K562 (cell line): ENCODE measurements at regions not wholly inside any gene's neighbourhood (a gene's known extent, or its start where the extent isn't known, plus 50 kb on each side); places are given as distances from the start of the nearest gene placed in this dataset.
A peak's percentile ranks its signal among the peaks of the same experiment; 100 is the strongest.

ENCODE experiments used
- ATAC-seq: fragments of 200-7000 bp; cut with Tn5 transposase; 3 replicates; pipeline ENCODE4 v1.9.1; 2020; ENCODE audit warnings: moderate library complexity
- BruUV-seq: library from RNA; stranded (reverse); fragments of 400-500 nt; replicated peaks from 2 replicates; lab custom pipeline; 2021; lab: Mats Ljungman, UMichigan
- CTCF ChIA-PET: fragments of 300-600 bp; formaldehyde crosslinking; extraction: SDS; loops from one replicate; lab custom pipeline; 2021; ENCODE audit warnings: low intra/inter-chr PET ratio; lab: Yijun Ruan, JAX
- POLR2A ChIA-PET: fragments of 300-600, 350-650 bp; sonication (Branson Sonifier 250); formaldehyde crosslinking; extraction: SDS; loops from one replicate; lab custom pipeline; 2021; ENCODE audit warnings: antibody characterized with exemption, inconsistent platforms; lab: Yijun Ruan, JAX
- DNase-seq, 4 experiments: peaks; one replicate each; pipeline versions ENCODE4 v3.0.0 to v3.0.0-alpha.2; 2011 to 2018; ENCODE audit warnings: low spot score in 3 of 4, mixed read lengths in 3 of 4; ENCODE audit errors: extremely low read depth in 1 of 4
- FAIRE-seq: peaks from 2 replicates; lab custom pipeline; 2011; peaks lifted over from hg19 to GRCh38; lab: Jason Lieb, UNC
- H2AFZ ChIP-seq: 2 replicates; pipeline ENCODE4 v1.6.0; 2011; ENCODE audit warnings: low read depth, low read length, control low read depth, inconsistent platforms
- H3K27ac ChIP-seq: fragments of 200-600 bp; 3 replicates; pipeline ENCODE4 v1.8.0; 2011; ENCODE audit warnings: low read depth, mild to moderate bottlenecking, control low read depth, inconsistent platforms, low read length, moderate library complexity, mixed read lengths; ENCODE audit errors: extremely low read depth
- H3K27me3 ChIP-seq, 2 experiments: fragments of 300-600 bp in 1 of 2; 2 replicates in 1 of 2; 3 replicates in 1 of 2; pipeline versions ENCODE4 v1.6.0 to v1.8.0; 2011; ENCODE audit warnings: inconsistent platforms in 2 of 2, low read length in 2 of 2, mild to moderate bottlenecking in 1 of 2, mixed read lengths in 1 of 2, moderate library complexity in 1 of 2; ENCODE audit not compliant: control insufficient read depth in 2 of 2, insufficient read depth in 2 of 2
- H3K36me3 ChIP-seq: fragments of 300-600 bp; 3 replicates; pipeline ENCODE4 v1.8.0; 2011; ENCODE audit warnings: mild to moderate bottlenecking, low read length, inconsistent platforms; ENCODE audit not compliant: control insufficient read depth, insufficient read depth
- H3K4me1 ChIP-seq, 2 experiments: fragments of 200-600 bp in 1 of 2; replicated peaks in 1 of 2; 2 replicates in 1 of 2; 3 replicates in 1 of 2; pipeline versions ENCODE4 v1.5.1 to v1.8.0; 2011; ENCODE audit warnings: inconsistent platforms in 2 of 2, low read length in 2 of 2, mild to moderate bottlenecking in 1 of 2, mixed read lengths in 1 of 2, moderate library complexity in 1 of 2; ENCODE audit not compliant: control insufficient read depth in 2 of 2, insufficient read depth in 2 of 2
- H3K4me2 ChIP-seq: 2 replicates; pipeline ENCODE4 v1.6.1; 2011; ENCODE audit warnings: low read length, control low read depth, inconsistent platforms, mixed read lengths; ENCODE audit not compliant: insufficient read depth
- H3K4me3 ChIP-seq: fragments of 200-600 bp; sonication (generic), shearing (Covaris generic); 2 replicates; pipeline ENCODE4 v1.5.1; 2016; ENCODE audit warnings: control low read depth, inconsistent platforms
- H3K79me2 ChIP-seq: fragments of 200-600 bp; 3 replicates; pipeline ENCODE4 v1.8.0; 2011; ENCODE audit warnings: low read length, inconsistent platforms; ENCODE audit not compliant: control insufficient read depth, insufficient read depth
- H3K9ac ChIP-seq, 2 experiments: 2 replicates each; pipeline versions ENCODE4 v1.6.0 to v1.6.1; 2011; ENCODE audit warnings: low read depth in 2 of 2, low read length in 2 of 2, control low read depth in 1 of 2, inconsistent platforms in 1 of 2, mild to moderate bottlenecking in 1 of 2, mixed read lengths in 1 of 2; ENCODE audit not compliant: insufficient read depth in 1 of 2
- H3K9me1 ChIP-seq: one replicate; pipeline ENCODE4 v1.6.0; 2011; ENCODE audit warnings: inconsistent platforms, mild to moderate bottlenecking, low read length, moderate library complexity; ENCODE audit not compliant: control insufficient read depth, insufficient read depth
- H3K9me3 ChIP-seq: replicated peaks from 2 replicates; pipeline ENCODE4 v1.5.1; 2011; ENCODE audit warnings: low read depth, low read length, inconsistent platforms; ENCODE audit not compliant: control insufficient read depth, insufficient read depth
- H4K20me1 ChIP-seq: replicated peaks from 2 replicates; pipeline ENCODE4 v1.6.1; 2011; ENCODE audit warnings: low read length, inconsistent platforms, mixed read lengths; ENCODE audit not compliant: control insufficient read depth, insufficient read depth
- JUND ChIP-seq, 2 experiments: IDR thresholded peaks; 2 replicates in 1 of 2; 3 replicates in 1 of 2; pipeline ENCODE4 v1.6.1; 2011; ENCODE audit warnings: borderline replicate concordance in 2 of 2, low read depth in 2 of 2, low read length in 2 of 2, improper control_type of control experiment in 1 of 2, missing biosample characterization in 1 of 2, missing genetic modification characterization in 1 of 2, missing genetic modification reagents in 1 of 2
- WGBS: fragments of 100-300 bp; shearing (Covaris generic); methylation state at CpG from one replicate; pipeline ENCODE4 v1.1.6; 2016; ENCODE audit warnings: low coverage, mixed read lengths; ENCODE audit not compliant: insufficient coverage; ENCODE audit errors: missing lambda C conversion rate; 5-methylcytosine and 5-hydroxymethylcytosine counted together
- in situ Hi-C: fragments of 300-500 bp; cut with MboI; formaldehyde crosslinking; loops from 4 replicates; pipeline ENCODE4 v1.15.0; 2018; ENCODE audit warnings: inconsistent platforms, mixed read lengths
- intact Hi-C: fragments of 100-400 bp; cut with micrococcal nuclease; formaldehyde crosslinking; loops from 2 replicates; pipeline ENCODE4 v1.14.2; 2022
- TF ChIP-seq, protein P1 (sequence below): fragments of 450-650 bp; IDR thresholded peaks from 2 replicates; pipeline ENCODE4 v1.6.1; 2016; ENCODE audit warnings: borderline replicate concordance
- TF ChIP-seq, protein P2 (sequence below), 2 experiments: fragments of 450-650 bp in 1 of 2; sonication (generic) in 1 of 2; formaldehyde crosslinking in 1 of 2; IDR thresholded peaks in 1 of 2; conservative IDR thresholded peaks in 1 of 2; 2 replicates each; pipeline versions ENCODE4 v1.6.1 to v1.8.1; 2016 to 2023; ENCODE audit warnings: mild to moderate bottlenecking in 2 of 2, moderate library complexity in 2 of 2, inconsistent platforms in 1 of 2, missing genetic modification reagents in 1 of 2

DNA sequence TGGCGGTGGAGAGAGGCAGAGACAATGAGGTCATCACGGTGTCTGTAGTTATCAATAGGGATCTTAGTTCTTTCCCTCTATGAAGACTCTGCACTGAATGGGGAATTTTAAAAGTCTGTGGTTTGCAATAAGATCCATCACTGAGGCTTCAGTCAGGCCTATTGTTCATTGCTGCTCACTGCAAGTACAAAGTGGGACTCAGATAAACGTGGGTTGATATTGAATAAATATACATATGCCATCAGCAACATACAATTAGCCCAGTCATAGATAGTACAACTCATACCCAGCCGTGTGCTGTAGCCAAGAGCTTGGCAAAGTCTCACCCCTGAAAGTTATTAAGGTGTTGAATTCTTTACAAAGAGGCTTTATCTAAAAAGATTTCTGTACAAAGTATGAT is 88.4 kb downstream of the ENC1 start:
- Histone ChIP-seq H2AFZ (no peak overlapping the region), H4K20me1 (no peaks in the 10 kb centered on the region), H3K4me3 (no peak overlapping the region), H3K9ac (no peak overlapping the region), H3K9me1 (no peaks in the 10 kb centered on the region), H3K36me3 (no peaks in the 10 kb centered on the region), H3K27ac (no peak overlapping the region), H3K4me1 (peaks cover 0 to 2% of the 10 kb centered on the region in 2 experiments; a peak in 2 of 5 replicates), H3K27me3 (peaks cover 2 to 12% of the 10 kb centered on the region in 2 experiments; a peak in 2 of 5 replicates), H3K9me3 (no peaks in the 10 kb centered on the region), H3K4me2 (no peak overlapping the region), H3K79me2 (no peaks in the 10 kb centered on the region)
- TF ChIP-seq, protein P1, sequence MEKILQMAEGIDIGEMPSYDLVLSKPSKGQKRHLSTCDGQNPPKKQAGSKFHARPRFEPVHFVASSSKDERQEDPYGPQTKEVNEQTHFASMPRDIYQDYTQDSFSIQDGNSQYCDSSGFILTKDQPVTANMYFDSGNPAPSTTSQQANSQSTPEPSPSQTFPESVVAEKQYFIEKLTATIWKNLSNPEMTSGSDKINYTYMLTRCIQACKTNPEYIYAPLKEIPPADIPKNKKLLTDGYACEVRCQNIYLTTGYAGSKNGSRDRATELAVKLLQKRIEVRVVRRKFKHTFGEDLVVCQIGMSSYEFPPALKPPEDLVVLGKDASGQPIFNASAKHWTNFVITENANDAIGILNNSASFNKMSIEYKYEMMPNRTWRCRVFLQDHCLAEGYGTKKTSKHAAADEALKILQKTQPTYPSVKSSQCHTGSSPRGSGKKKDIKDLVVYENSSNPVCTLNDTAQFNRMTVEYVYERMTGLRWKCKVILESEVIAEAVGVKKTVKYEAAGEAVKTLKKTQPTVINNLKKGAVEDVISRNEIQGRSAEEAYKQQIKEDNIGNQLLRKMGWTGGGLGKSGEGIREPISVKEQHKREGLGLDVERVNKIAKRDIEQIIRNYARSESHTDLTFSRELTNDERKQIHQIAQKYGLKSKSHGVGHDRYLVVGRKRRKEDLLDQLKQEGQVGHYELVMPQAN, result no peak
- TF ChIP-seq JUND (IDR thresholded peaks at IDR 0.05; ENCODE audit: borderline replicate concordance, low read depth, low read length) (0 out of 2 replicates have a peak, but pooled peaks have one; percentile 12), JUND (tag; IDR thresholded peaks at IDR 0.05; ENCODE audit: borderline replicate concordance, low read depth, low read length) (no peak)
- TF ChIP-seq, protein P2, sequence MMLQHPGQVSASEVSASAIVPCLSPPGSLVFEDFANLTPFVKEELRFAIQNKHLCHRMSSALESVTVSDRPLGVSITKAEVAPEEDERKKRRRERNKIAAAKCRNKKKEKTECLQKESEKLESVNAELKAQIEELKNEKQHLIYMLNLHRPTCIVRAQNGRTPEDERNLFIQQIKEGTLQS (IDR thresholded peaks at IDR 0.05), result peak; percentile 25; the same call in 1 of the 2 replicates
- TF ChIP-seq, protein P2 (CRISPR knock-in tag; conservative IDR thresholded peaks at IDR 0.05), result no peak
- CTCF ChIA-PET, result no interaction called here
- intact Hi-C loops, result no loop called here
- WGBS, result 0% methylated on average over 4 of the region's 4 CpGs
- DNase-seq, result no peak
- POLR2A ChIA-PET, result no interaction called here
- no peak for ATAC-seq
- in situ Hi-C loops, result no loop called here
- no peak for FAIRE-seq
- no TSS peak for BruUV-seq
